Upper lobe of left lung (tissue), 6 donors: ENCODE measurements at regions not wholly inside any gene's neighbourhood (a gene's known extent, or its start where the extent isn't known, plus 50 kb on each side); places are given as distances from the start of the nearest gene placed in this dataset.

ENCODE experiments used
- ATAC-seq, 2 donors: fragments of 200-7000 bp; cut with Tn5 transposase; one replicate each; pipeline ENCODE4 v1.9.1; 2022; ENCODE audit warnings: mild to moderate bottlenecking in 2 of 2, moderate library complexity in 2 of 2; ENCODE audit not compliant: low FRiP score in 2 of 2
- DNase-seq, 2 donors: peaks; one replicate each; pipeline ENCODE4 v3.0.0-alpha.2; 2019 to 2020
- H3K27ac ChIP-seq, 4 donors: fragments of 200-600 bp; sonication (generic); one replicate each; pipeline ENCODE4 v1.5.1; 2016 to 2019
- H3K27me3 ChIP-seq, 4 donors: fragments of 200-600 bp; sonication (generic); one replicate each; pipeline ENCODE4 v1.5.1; 2017 to 2019
- H3K36me3 ChIP-seq, 4 donors: fragments of 200-600 bp; sonication (generic); one replicate each; pipeline ENCODE4 v1.5.1; 2016 to 2019
- H3K4me1 ChIP-seq, 4 donors: fragments of 200-600 bp; sonication (generic); one replicate each; pipeline ENCODE4 v1.5.1; 2018 to 2019
- H3K4me3 ChIP-seq, 4 donors: fragments of 200-600 bp; sonication (generic); one replicate each; pipeline ENCODE4 v1.5.1; 2017 to 2019; ENCODE audit warnings: mild to moderate bottlenecking in 2 of 4, moderate library complexity in 1 of 4
- H3K9me3 ChIP-seq, 4 donors: fragments of 200-600 bp; sonication (generic); one replicate each; pipeline ENCODE4 v1.5.1; 2018 to 2019
- EP300 ChIP-seq, 4 donors: sonication (generic); formaldehyde crosslinking; IDR thresholded peaks; one replicate each; pipeline ENCODE4 v1.5.1; 2017; ENCODE audit warnings: antibody characterized with exemption in 4 of 4, control low read depth in 2 of 4
- POLR2A ChIP-seq, 4 donors: fragments of 450-650 bp; IDR thresholded peaks; one replicate each; pipeline ENCODE4 v1.5.1; 2016 to 2017; ENCODE audit warnings: antibody characterized with exemption in 4 of 4, mild to moderate bottlenecking in 2 of 4
- POLR2AphosphoS5 ChIP-seq, 2 donors: sonication (generic); formaldehyde crosslinking; IDR thresholded peaks; one replicate each; pipeline ENCODE4 v1.5.1; 2017; ENCODE audit warnings: antibody characterized with exemption in 2 of 2
- WGBS, 2 donors: methylation state at CpG; one replicate each; pipeline ENCODE4 v1.1.5; 2017 to 2018; 5-methylcytosine and 5-hydroxymethylcytosine counted together
- TF ChIP-seq, protein P1 (sequence below), 6 experiments: fragments of 450-650 bp in 4 of 6; fragments of 200-600 bp in 2 of 6; sonication (generic) in 2 of 6; IDR thresholded peaks; one replicate each; pipeline ENCODE4 v1.5.1; 2016 to 2019; ENCODE audit warnings: antibody characterized with exemption in 6 of 6
- donor health status: DM: no; HTN: no; CAD: no; lungs with moderate emphysema.
- donor health status: DM: no; HTN: yes; CAD: no; lungs with severe emphysema.

- Histone ChIP-seq H3K9me3 (no peaks in the 10 kb centered on the region), H3K4me1 (peaks cover 0 to 7% (median 3%) of the 10 kb centered on the region in 4 donors), H3K27ac (no peak overlapping the region), H3K36me3 (no peaks in the 10 kb centered on the region), H3K4me3 (no peak overlapping the region), H3K27me3 (no peaks in the 10 kb centered on the region)
- peak; percentile 6 to 58 for DNase-seq
- ATAC-seq = peak in 1 of 2 donors; percentile 64
- WGBS, 2 donors = 84 to 86% methylated on average over 21 to 32 of the region's 32 CpGs
- TF ChIP-seq POLR2A (IDR thresholded peaks at IDR 0.05) = no peak
- no peak for TF ChIP-seq EP300 (IDR thresholded peaks at IDR 0.05)
- no peak for TF ChIP-seq POLR2AphosphoS5 (IDR thresholded peaks at IDR 0.05)
- TF ChIP-seq, protein P1, sequence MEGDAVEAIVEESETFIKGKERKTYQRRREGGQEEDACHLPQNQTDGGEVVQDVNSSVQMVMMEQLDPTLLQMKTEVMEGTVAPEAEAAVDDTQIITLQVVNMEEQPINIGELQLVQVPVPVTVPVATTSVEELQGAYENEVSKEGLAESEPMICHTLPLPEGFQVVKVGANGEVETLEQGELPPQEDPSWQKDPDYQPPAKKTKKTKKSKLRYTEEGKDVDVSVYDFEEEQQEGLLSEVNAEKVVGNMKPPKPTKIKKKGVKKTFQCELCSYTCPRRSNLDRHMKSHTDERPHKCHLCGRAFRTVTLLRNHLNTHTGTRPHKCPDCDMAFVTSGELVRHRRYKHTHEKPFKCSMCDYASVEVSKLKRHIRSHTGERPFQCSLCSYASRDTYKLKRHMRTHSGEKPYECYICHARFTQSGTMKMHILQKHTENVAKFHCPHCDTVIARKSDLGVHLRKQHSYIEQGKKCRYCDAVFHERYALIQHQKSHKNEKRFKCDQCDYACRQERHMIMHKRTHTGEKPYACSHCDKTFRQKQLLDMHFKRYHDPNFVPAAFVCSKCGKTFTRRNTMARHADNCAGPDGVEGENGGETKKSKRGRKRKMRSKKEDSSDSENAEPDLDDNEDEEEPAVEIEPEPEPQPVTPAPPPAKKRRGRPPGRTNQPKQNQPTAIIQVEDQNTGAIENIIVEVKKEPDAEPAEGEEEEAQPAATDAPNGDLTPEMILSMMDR (IDR thresholded peaks at IDR 0.05) = no peak
Measured at GRCh38 chr13:27014406-27015359, 156.9 kb downstream of the USP12 start.

- H3K4me1 ChIP-seq = no peaks in the 10 kb centered on the region
- H3K36me3 ChIP-seq = no peaks in the 10 kb centered on the region
- WGBS, 2 donors = 81 to 85% methylated on average over 7 of the region's 7 CpGs
- peak in 1 of 2 donors; percentile 44 for ATAC-seq
- no peak overlapping the region for H3K27ac ChIP-seq
- TF ChIP-seq POLR2A (IDR thresholded peaks at IDR 0.05) = no peak
- TF ChIP-seq POLR2AphosphoS5 (IDR thresholded peaks at IDR 0.05) = peak in 1 of 2 donors; percentile 12
- no peaks in the 10 kb centered on the region for H3K9me3 ChIP-seq
- H3K27me3 ChIP-seq = no peaks in the 10 kb centered on the region
- DNase-seq = peak in 1 of 2 donors; percentile 16
- no peak overlapping the region for H3K4me3 ChIP-seq
Measured at GRCh38 chr13:27012482-27013197, 159.0 kb downstream of the USP12 start.

GRCh38 chr13:27011661-27012060 is 159.9 kb downstream of the USP12 start:
- Histone ChIP-seq H3K4me1 (peaks cover 3 to 8% (median 6%) of the 10 kb centered on the region in 4 donors), H3K4me3 (no peak overlapping the region), H3K9me3 (no peaks in the 10 kb centered on the region), H3K27ac (no peak overlapping the region), H3K27me3 (no peaks in the 10 kb centered on the region), H3K36me3 (no peaks in the 10 kb centered on the region)
- DNase-seq = peak in 1 of 2 donors; percentile 8
- TF ChIP-seq EP300 (IDR thresholded peaks at IDR 0.05) (no peak), POLR2AphosphoS5 (IDR thresholded peaks at IDR 0.05) (no peak), POLR2A (IDR thresholded peaks at IDR 0.05) (no peak)
- TF ChIP-seq, protein P1 (IDR thresholded peaks at IDR 0.05) = no peak
- no peak for ATAC-seq
- WGBS, 2 donors = 69 to 76% methylated on average over 5 of the region's 5 CpGs

GRCh38 chr13:27008733-27009132 is 162.9 kb downstream of the USP12 start:
- DNase-seq = no peak
- WGBS, 2 donors = 62 to 84% methylated on average over 3 of the region's 3 CpGs

More at GRCh38 chr13:27008733-27009132, 162.9 kb downstream of the USP12 start:
- Histone ChIP-seq H3K27me3 (peaks cover 0 to 9% (median 0%) of the 10 kb centered on the region in 4 donors), H3K4me1 (peaks cover 16 to 21% (median 17%) of the 10 kb centered on the region in 4 donors), H3K4me3 (no peak overlapping the region), H3K27ac (no peak overlapping the region), H3K9me3 (no peaks in the 10 kb centered on the region), H3K36me3 (no peaks in the 10 kb centered on the region)
- TF ChIP-seq EP300 (IDR thresholded peaks at IDR 0.05) (no peak), POLR2AphosphoS5 (IDR thresholded peaks at IDR 0.05) (no peak), POLR2A (IDR thresholded peaks at IDR 0.05) (no peak)
- TF ChIP-seq, protein P1 (IDR thresholded peaks at IDR 0.05) = no peak
- no peak for ATAC-seq
